ENCODE measurements at regions not wholly inside any gene's neighbourhood (a gene's known extent, or its start where the extent isn't known, plus 50 kb on each side); places are given as distances from the start of the nearest gene placed in this dataset.

DNA sequence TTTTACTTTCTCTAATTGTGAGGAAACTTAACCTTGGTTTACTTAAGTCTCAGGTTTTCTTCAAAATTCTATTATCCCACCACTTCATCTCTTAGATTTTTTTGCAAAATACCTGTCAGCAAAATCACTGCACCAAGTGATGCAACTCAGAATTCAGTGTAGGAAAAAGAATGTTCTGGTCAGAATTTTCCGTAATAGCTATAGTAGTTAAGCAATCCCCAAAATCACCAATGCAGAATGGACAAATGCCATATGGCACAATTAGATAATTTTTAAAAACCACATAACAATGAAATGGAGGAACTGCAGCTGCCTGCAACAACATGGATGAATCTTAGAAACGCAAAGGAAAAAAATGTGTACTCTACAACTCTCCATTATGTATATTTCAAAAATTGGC lies 373.1 kb downstream of the NAF1 start:
- H3K4me2 ChIP-seq (ENCODE audit: low read depth, low read length, poor library complexity, severe bottlenecking) = no peak overlapping the region
- no peaks in the 10 kb centered on the region for H4K20me1 ChIP-seq (ENCODE audit: low read depth, low read length)
- no peaks in the 10 kb centered on the region for H3K9me3 ChIP-seq (ENCODE audit: insufficient read depth, low read length)
- H3K79me2 ChIP-seq (ENCODE audit: insufficient read depth, low read length) = no peaks in the 10 kb centered on the region
- no peak overlapping the region for H2AFZ ChIP-seq (ENCODE audit: low read depth, low read length, severe bottlenecking)
- H3K9me2 ChIP-seq (replicated peaks; ENCODE audit: insufficient read depth, low read length) = no peaks in the 10 kb centered on the region
- no peak overlapping the region for H3K27ac ChIP-seq (ENCODE audit: low read depth, low read length)
- no peak overlapping the region for H3K4me3 ChIP-seq (ENCODE audit: insufficient read depth, low read length, poor library complexity, severe bottlenecking)
- H3K9ac ChIP-seq (ENCODE audit: low read length) = no peak overlapping the region
- no peaks in the 10 kb centered on the region for H3K27me3 ChIP-seq (ENCODE audit: low read length)
- no peaks in the 10 kb centered on the region for H3F3A ChIP-seq (ENCODE audit: insufficient read depth)
- TF ChIP-seq EZH2phosphoT487 (conservative IDR thresholded peaks at IDR 0.05; ENCODE audit: low read length) = no peak
- H3K36me3 ChIP-seq (ENCODE audit: low read length) = no peaks in the 10 kb centered on the region

DNA sequence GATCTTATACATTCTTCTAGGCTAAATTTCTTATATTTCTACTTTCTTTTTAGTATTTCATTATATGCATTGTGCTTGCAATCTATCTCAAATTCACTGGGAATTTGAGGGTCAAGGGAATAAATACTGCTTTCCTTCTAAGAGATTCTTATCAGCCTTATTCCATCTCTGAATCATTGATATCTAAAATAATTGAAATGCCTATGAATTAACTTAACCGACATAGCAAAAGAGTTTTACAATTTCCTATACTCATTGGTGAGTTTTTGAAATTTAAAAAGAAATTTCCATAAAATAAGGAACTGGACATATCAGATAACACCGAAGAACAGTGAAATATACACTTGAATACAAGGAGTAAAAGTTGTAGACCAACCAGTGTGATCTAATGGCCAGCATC lies 373.7 kb downstream of the NAF1 start:
- Histone ChIP-seq H4K20me1 (ENCODE audit: low read depth, low read length) (no peaks in the 10 kb centered on the region), H3K9me2 (replicated peaks; ENCODE audit: insufficient read depth, low read length) (no peaks in the 10 kb centered on the region), H3K27ac (ENCODE audit: low read depth, low read length) (no peak overlapping the region)

DNA sequence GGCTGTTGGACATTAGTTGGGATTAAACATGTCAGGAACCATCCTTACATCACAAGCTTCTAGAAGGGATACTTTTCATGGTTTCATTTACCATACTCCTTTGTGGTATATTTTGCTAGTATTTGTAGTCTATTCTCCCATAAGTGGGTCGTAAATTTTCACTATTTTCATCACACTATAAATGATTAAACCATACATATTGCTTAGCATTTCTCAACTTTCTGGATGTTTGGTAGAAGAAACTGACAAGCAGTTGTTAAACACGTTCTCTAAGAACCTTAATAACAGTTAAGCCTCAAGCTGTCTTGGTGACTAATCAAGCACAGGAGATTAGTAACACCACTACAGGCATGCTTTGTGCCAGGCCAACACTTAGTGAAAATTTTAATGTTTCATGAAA lies 375.5 kb downstream of the NAF1 start:
- Histone ChIP-seq H3K27me3 (ENCODE audit: low read length) (no peaks in the 10 kb centered on the region), H3K27ac (ENCODE audit: low read depth, low read length) (no peak overlapping the region), H3K4me2 (ENCODE audit: low read depth, low read length, poor library complexity, severe bottlenecking) (no peak overlapping the region), H3K9me2 (replicated peaks; ENCODE audit: insufficient read depth, low read length) (no peaks in the 10 kb centered on the region), H2AFZ (ENCODE audit: low read depth, low read length, severe bottlenecking) (no peak overlapping the region), H3K9me3 (ENCODE audit: insufficient read depth, low read length) (no peaks in the 10 kb centered on the region), H3K9ac (ENCODE audit: low read length) (no peak overlapping the region), H3K79me2 (ENCODE audit: insufficient read depth, low read length) (no peaks in the 10 kb centered on the region), H3K36me3 (ENCODE audit: low read length) (no peaks in the 10 kb centered on the region), H4K20me1 (ENCODE audit: low read depth, low read length) (no peaks in the 10 kb centered on the region), H3K4me3 (ENCODE audit: insufficient read depth, low read length, poor library complexity, severe bottlenecking) (no peak overlapping the region), H3F3A (ENCODE audit: insufficient read depth) (no peaks in the 10 kb centered on the region)
- TF ChIP-seq, protein P1, sequence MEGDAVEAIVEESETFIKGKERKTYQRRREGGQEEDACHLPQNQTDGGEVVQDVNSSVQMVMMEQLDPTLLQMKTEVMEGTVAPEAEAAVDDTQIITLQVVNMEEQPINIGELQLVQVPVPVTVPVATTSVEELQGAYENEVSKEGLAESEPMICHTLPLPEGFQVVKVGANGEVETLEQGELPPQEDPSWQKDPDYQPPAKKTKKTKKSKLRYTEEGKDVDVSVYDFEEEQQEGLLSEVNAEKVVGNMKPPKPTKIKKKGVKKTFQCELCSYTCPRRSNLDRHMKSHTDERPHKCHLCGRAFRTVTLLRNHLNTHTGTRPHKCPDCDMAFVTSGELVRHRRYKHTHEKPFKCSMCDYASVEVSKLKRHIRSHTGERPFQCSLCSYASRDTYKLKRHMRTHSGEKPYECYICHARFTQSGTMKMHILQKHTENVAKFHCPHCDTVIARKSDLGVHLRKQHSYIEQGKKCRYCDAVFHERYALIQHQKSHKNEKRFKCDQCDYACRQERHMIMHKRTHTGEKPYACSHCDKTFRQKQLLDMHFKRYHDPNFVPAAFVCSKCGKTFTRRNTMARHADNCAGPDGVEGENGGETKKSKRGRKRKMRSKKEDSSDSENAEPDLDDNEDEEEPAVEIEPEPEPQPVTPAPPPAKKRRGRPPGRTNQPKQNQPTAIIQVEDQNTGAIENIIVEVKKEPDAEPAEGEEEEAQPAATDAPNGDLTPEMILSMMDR (IDR thresholded peaks at IDR 0.05; ENCODE audit: insufficient read depth, low read length, poor library complexity, severe bottlenecking) = no peak
- TF ChIP-seq EZH2phosphoT487 (conservative IDR thresholded peaks at IDR 0.05; ENCODE audit: low read length) = no peak

More for the DNA sequence above, 373.7 kb downstream of the NAF1 start:
- Histone ChIP-seq H3K79me2 (ENCODE audit: insufficient read depth, low read length) (no peaks in the 10 kb centered on the region), H2AFZ (ENCODE audit: low read depth, low read length, severe bottlenecking) (no peak overlapping the region), H3K9ac (ENCODE audit: low read length) (no peak overlapping the region), H3K4me3 (ENCODE audit: insufficient read depth, low read length, poor library complexity, severe bottlenecking) (no peak overlapping the region), H3K27me3 (ENCODE audit: low read length) (no peaks in the 10 kb centered on the region), H3K36me3 (ENCODE audit: low read length) (no peaks in the 10 kb centered on the region), H3K9me3 (ENCODE audit: insufficient read depth, low read length) (no peaks in the 10 kb centered on the region), H3F3A (ENCODE audit: insufficient read depth) (no peaks in the 10 kb centered on the region), H3K4me2 (ENCODE audit: low read depth, low read length, poor library complexity, severe bottlenecking) (no peak overlapping the region)
- TF ChIP-seq, protein P1 (IDR thresholded peaks at IDR 0.05; ENCODE audit: insufficient read depth, low read length, poor library complexity, severe bottlenecking) = no peak
- no peak for TF ChIP-seq EZH2phosphoT487 (conservative IDR thresholded peaks at IDR 0.05; ENCODE audit: low read length)

DNA sequence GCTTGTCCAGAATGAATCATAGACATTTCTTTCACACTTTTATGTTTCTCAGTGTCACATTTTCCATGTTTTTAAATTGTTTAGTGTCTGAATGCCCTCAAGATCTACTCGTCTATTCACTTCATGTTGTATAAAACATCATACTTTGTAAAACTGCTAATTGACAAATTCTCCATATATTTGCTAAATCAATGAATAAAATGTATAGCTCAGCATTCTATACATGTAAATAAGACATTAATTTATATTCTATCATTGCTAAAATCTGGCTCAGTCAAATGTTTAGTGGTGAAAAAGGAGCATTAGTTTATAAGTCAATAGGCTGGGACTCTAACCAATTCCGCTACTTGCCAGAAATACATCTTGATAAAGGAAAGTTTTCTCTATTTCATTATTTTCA lies 379.6 kb downstream of the NAF1 start:
- no peaks in the 10 kb centered on the region for H3K9me3 ChIP-seq (ENCODE audit: insufficient read depth, low read length)
- no peaks in the 10 kb centered on the region for H3K79me2 ChIP-seq (ENCODE audit: insufficient read depth, low read length)
- H3F3A ChIP-seq (ENCODE audit: insufficient read depth) = no peaks in the 10 kb centered on the region
- H3K4me2 ChIP-seq (ENCODE audit: low read depth, low read length, poor library complexity, severe bottlenecking) = no peak overlapping the region
- H3K4me3 ChIP-seq (ENCODE audit: insufficient read depth, low read length, poor library complexity, severe bottlenecking) = no peak overlapping the region
- no peak overlapping the region for H2AFZ ChIP-seq (ENCODE audit: low read depth, low read length, severe bottlenecking)
- no peak overlapping the region for H3K27ac ChIP-seq (ENCODE audit: low read depth, low read length)
- no peaks in the 10 kb centered on the region for H3K27me3 ChIP-seq (ENCODE audit: low read length)
- H4K20me1 ChIP-seq (ENCODE audit: low read depth, low read length) = no peaks in the 10 kb centered on the region
- no peaks in the 10 kb centered on the region for H3K9me2 ChIP-seq (replicated peaks; ENCODE audit: insufficient read depth, low read length)
- H3K9ac ChIP-seq (ENCODE audit: low read length) = no peak overlapping the region
- no peak for TF ChIP-seq EZH2phosphoT487 (conservative IDR thresholded peaks at IDR 0.05; ENCODE audit: low read length)
- TF ChIP-seq, protein P1 (IDR thresholded peaks at IDR 0.05; ENCODE audit: insufficient read depth, low read length, poor library complexity, severe bottlenecking) = no peak
- no peaks in the 10 kb centered on the region for H3K36me3 ChIP-seq (ENCODE audit: low read length)

Data from SU-DHL-6 (cell line).